ENCODE measurements at regions not wholly inside any gene's neighbourhood (a gene's known extent, or its start where the extent isn't known, plus 50 kb on each side); places are given as distances from the start of the nearest gene placed in this dataset.
A peak's percentile ranks its signal among the peaks of the same experiment; 100 is the strongest.
"Not testable (repeated sequence)": the region's sequence is repeated elsewhere in the genome, so short reads cannot be mapped to it uniquely, and the experiment has no call there.

DNA sequence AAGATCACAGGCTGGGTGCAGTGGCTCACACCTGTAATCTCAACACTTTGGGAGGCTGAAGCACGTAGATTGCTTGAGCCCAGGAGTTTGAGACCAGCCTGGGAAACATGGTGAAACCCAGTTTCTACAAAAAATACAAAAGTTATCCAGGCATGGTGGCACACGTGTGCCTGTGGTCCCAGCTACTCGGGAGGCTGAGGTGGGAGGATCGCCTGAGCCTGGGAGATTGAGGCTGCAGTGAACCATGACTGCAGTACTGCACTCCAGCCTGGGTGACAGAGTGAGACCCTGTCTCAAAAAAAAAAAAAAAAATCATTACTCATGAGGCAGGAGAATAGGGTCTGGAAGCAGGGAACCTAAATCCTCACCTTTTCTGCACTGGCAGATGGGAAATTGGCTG is 79.1 kb upstream of the CLDN5 start:
- DNase-seq, result not testable (repeated sequence)

- DNase-seq, result no peak
Observed at GRCh38 chr22:19603767-19604166, 79.6 kb upstream of the CLDN5 start.

DNA sequence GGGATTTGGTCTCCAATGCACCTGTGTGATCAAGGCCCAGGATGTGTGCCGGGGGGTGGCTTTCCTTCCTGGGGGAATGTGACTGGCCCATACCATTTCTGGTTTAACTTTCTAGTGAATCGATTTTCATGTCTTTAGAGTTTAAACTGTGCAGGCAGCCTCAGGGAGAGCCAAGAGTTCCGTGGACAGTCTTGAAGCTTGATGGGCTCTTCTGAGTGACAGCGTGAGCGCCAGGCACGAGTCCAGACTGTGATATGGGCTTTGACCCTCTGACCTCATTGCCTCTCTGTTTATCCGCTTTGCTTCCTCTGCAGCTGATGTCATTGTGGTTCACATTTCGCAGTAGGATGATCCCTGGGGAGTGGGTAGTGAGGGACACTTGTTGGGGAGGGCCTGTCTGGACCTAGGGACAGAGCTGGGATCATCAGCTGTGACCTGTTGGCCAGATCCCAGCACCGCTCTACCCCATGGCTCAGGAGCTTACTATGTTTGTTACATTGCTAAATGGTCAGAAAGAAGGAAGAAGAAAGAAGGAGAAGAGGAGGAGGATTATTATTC is 80.6 kb upstream of the CLDN5 start:
- DNase-seq, result no peak

- DNase-seq, result no peak
Observed at GRCh38 chr22:19605508-19606331, 81.5 kb upstream of the CLDN5 start.

DNA sequence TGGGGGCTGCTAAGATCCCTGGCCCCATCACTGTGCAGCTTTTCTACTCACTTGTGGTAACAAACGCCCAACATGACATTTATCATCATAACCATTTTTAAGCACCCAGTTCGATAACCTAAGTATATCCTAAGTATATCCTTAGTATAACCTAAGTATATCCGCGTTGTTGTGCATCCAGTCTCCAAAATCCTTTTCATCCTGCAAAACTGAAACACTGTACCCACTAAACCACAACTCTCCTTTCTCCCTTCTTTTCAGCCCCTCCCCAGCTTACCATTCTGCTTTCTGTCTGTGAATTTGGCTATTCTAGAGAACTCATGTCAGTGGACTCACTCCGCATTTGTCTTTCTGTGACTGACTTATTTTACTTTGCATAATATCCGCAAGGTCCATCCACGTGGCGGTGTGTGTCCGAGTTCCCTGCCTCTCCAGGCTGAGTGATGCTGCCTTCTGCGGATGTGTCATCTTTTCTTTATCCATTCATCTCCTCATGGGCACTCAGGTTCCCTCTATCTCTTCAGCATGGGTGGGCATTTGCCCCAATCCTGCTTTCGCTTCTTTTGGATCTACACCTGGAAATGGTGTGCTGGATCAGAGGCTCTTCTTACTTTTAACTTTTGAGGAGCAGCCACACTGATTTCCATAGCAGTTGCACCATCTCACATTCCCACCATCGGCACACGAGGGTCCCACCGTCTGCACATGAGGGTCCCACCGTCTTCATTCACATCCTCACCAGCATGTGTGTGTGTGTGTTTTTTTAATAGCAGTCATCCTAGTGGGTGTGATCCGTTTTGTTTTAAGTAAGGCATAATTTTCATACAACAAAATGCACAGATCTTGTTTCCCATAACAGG is 82.4 kb upstream of the CLDN5 start:
- DNase-seq, result no peak

- peak; percentile 47 to 64 for DNase-seq
Observed at GRCh38 chr22:19607192-19608002, 83.2 kb upstream of the CLDN5 start.

- DNase-seq, result no peak
Observed at GRCh38 chr22:19608003-19608690, 83.9 kb upstream of the CLDN5 start.

DNA sequence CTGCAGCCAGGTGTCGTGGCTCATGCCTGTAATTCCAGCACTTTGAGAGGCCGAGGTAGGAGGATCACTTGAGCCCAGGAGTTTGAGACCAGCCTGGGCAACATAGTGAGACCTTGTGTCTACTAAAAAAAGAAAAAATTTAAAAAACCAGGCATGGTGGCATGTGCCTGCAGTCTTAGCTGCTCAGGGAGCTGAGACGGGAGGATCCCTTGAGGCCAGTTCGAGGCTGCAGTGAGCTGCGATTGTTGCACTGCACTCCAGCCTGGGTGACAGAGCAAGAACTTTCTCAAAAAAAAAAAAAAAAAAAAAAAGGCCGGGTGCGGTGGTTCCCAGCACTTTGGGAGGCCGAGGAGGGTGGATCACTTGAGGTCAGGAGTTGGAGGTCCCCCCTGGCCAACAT is 85.5 kb upstream of the CLDN5 start:
- DNase-seq, result not testable (repeated sequence)

DNA sequence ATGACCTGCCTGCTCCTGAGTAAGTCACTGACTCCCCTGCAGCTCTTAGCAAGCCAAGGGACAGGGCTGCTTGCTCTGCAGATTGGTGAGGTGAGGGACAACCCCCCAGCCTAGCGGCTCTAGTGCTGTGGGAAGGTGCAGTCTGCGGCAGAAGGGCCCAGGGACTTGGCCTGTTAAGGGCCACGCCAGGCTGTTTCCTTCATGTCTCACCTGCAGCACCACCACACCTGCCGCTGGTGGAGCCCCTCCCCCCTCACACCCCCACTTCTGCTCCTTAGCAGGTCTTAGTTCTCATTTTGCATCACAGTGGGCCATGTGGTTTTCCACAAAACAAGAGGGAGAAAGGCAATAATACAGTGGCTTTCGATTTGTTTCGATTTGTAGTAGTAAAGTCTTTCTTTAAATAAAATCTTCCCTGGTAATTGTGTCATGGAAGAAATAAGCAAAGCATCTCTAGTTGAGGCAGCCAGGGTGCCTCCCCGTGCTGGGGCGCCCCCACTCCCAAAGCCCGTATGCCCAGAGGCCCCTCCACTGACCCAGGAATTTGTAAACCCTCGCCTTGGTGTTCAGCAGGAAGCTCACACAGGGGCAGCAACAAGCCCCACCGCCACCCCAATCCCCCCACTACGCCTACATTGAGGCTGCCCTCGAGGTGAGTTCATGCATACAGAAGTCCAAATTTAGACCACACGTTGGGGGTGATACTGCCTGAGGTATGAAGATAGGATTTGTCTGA is 86.5 kb upstream of the CLDN5 start:
- DNase-seq, result peak; percentile 60 to 68

DNA sequence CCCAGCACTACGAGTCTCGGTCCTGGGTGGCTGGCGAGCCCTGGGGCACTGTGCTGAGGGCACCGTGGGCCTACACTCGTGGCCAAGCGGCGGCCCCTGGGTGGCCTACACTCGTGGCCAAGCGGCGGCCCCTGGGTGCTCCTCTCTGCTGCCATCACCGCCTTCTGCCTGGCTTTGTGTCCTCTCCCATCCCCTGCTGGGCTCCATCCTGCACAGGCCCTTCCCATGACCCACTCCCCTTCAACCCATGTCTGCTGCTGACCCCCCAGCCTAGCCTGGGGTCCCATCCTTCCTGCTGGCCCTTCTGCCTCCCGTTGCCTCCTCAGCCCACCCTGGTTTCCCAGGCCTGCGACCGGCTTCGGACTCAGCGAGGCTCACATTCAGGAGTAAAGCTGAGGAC is 87.4 kb upstream of the CLDN5 start:
- DNase-seq, result no peak

DNA sequence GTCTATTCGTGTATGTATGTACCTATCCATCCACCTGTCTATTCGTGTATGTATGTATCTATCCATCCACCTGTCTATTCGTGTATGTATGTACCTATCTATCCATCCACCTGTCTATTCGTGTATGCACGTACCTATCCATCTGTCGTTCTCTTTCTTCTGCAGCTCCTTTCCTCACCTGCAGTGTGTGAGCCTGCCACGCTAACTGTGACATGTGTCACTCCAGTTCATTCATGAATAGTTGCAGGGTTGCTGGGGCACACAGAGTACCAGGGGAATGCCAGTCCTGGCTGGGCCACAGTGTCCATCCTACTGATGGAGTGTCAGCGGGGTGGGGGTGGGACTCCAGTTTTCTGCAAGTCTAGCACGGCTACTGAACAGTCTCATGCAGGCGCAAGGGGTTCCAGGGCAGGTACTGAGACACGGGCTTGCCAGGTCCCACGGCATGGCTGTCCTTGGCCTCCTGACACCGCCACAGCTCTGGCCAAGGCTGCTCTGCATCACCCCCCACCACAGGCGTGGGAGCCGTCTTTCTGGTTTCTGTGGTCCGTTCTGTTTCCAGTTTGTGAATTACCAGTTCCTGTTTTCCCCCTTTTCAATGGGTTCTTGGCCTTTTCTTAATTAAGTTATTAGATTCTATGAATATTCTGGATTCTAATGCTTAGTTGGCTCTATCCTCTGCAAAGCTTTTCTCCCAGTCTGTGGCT is 88.8 kb upstream of the CLDN5 start:
- DNase-seq, result no peak

DNA sequence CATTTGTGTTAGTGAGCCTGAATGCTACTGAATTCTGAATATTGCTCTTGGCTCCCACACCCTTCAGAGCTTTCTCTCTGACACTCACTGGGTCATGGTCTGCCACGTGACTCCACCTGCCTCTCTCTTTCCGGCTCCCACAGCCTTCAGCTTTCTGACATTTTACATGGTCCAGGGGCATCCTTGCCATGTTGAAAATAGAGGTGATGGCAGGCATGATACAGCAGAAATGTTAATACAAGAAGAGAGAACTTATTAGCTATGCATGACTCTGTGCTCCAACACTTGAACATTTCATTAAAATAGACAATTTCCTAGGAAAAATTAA is 90.3 kb upstream of the CLDN5 start:
- DNase-seq, result no peak

- DNase-seq, result no peak
Observed at GRCh38 chr22:19615001-19615461, 90.8 kb upstream of the CLDN5 start.

GRCh38 chr22:19615867-19616581 is 91.8 kb upstream of the CLDN5 start:
- DNase-seq, result no peak

DNA sequence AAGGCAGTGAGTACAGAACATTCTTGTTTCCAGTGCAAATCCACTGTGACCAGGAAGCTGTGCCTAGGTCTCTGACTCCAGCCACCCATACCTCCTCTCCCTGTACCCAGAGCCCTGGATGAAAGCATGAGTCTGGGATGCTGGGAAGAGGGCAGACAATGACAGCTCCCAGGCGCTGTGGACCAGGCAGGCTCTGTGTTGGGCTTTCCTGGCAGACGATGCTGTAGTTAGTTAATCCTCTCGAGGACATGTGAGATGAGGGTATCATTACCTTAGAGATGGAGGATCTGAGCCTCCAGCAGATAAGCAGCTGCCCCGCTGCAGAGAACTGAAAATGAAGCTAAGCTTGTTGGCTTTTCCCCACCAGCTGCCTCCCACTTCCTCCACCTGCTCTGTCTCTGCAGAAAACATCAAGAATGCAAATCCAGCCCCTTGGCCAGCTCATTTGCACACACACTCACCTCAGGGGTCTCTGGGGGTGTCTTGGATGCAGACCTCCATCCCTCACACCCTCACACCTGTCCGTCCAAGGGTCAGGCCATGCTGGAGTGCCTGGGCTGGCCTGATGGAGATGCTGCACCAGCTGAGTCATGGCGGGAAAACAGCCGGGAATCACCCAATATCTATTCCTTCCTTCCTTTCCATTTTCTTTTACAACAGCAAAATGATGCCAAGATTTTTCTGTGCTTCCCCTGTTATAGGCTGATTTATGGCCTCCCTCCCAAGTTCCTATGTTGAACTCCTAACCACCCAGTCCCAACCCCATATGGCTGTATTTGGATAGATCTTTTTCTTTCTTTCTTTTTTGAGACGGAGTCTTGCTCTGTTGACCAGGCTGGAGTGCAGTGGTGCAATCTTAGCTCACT is 94.9 kb upstream of the SEPTIN5 start:
- DNase-seq, result no peak

DNA sequence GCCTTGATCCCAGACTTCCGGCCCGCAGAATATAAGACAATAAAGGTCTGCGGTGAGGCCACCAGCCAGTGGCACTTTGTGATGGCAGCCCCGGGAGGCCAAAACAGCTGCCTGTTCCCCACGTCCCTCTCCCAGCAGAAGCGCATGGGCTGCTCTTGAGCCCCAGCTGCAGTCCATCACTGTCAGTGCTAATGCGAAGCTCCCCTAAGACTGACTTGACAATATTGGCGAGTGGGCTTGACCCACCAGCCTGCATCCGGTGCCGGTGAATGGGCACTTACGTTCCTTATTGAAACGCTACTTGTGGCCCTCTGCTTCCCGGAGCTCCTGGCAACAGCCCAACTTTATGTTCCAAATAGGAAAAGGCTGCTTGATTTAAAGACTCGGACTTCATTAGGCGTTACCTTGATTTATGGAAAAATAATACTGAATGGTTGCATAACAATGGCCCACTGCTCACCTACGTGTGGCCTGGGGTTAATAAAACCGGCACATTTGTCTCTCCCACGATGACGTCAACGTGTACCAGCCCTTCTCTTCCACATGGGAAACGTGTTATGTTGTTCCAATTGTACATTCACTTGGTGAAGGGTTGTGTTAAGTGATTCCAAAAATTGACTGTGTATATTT is 93.4 kb upstream of the SEPTIN5 start:
- DNase-seq, result no peak

DNA sequence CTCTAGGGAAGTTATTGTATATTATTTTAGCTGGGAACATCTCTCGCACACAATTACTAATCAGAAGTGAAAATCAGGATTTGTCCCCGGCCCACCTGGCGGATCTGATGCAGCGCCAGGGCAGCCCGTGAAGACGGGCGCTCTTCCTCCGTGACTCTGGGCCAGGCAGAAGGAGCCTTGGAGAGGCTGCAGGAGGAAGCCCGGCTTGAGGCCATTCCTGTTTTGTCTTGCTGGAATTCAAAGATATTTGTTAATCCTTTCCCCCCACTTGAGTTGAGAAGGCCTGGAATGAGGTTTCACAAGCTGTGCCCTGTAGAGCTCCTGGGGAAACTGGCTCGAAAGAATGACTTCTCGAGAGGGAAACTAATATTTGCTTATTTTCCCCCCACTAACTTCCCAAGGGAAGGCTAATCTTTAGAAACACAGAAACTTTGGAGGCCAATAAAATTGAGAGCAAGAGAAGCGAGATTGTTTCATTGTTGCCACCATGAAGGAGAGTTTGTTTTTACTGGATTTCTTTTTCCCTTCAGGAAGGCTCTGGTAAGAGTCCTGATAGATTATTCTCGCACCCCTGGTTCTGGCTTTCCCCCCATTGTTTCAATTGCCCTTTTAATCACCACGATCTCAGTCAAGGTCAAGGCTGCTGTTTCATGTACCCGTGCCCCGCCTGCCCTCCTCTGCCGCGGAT is 92.8 kb upstream of the SEPTIN5 start:
- no peak for DNase-seq

GRCh38 chr22:19622061-19622441 is 92.3 kb upstream of the SEPTIN5 start:
- no peak for DNase-seq

All from activated CD4-positive, alpha-beta T cell treated with anti-CD3 and anti-CD28 coated beads, Interleukin-2, amount 50 U/mL, for 48 hours (primary cell).